MM.1S (cell line): ENCODE measurements at regions not wholly inside any gene's neighbourhood (a gene's known extent, or its start where the extent isn't known, plus 50 kb on each side); places are given as distances from the start of the nearest gene placed in this dataset.

Experiments
- EZH2 ChIP-seq: fragments of 300-600 bp; sonication (generic); optimal IDR thresholded peaks from 2 replicates; pipeline ENCODE3; 2017; ENCODE audit warnings: low read depth, mild to moderate bottlenecking, antibody characterized with exemption, low read length, mixed read lengths
- EZH2phosphoT487 ChIP-seq: fragments of 300-600 bp; sonication (generic); IDR thresholded peaks from 2 replicates; pipeline ENCODE4 v1.6.1; 2018; ENCODE audit warnings: antibody characterized with exemption, low read length
- TF ChIP-seq, protein P1 (sequence below): fragments of 300-600 bp; sonication (generic); IDR thresholded peaks from 2 replicates; pipeline ENCODE4 v1.5.1; 2016; ENCODE audit warnings: antibody characterized with exemption, low read length, mixed read lengths

- TF ChIP-seq EZH2: no peak
- TF ChIP-seq, protein P1, sequence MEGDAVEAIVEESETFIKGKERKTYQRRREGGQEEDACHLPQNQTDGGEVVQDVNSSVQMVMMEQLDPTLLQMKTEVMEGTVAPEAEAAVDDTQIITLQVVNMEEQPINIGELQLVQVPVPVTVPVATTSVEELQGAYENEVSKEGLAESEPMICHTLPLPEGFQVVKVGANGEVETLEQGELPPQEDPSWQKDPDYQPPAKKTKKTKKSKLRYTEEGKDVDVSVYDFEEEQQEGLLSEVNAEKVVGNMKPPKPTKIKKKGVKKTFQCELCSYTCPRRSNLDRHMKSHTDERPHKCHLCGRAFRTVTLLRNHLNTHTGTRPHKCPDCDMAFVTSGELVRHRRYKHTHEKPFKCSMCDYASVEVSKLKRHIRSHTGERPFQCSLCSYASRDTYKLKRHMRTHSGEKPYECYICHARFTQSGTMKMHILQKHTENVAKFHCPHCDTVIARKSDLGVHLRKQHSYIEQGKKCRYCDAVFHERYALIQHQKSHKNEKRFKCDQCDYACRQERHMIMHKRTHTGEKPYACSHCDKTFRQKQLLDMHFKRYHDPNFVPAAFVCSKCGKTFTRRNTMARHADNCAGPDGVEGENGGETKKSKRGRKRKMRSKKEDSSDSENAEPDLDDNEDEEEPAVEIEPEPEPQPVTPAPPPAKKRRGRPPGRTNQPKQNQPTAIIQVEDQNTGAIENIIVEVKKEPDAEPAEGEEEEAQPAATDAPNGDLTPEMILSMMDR: no peak
- no peak for TF ChIP-seq EZH2phosphoT487
These were observed 72.6 kb upstream of the ASB18 start for GRCh38 chr2:236336575-236337464.
